ENCODE measurements at regions not wholly inside any gene's neighbourhood (a gene's known extent, or its start where the extent isn't known, plus 50 kb on each side); places are given as distances from the start of the nearest gene placed in this dataset.
"Not testable (repeated sequence)": the region's sequence is repeated elsewhere in the genome, so short reads cannot be mapped to it uniquely, and the experiment has no call there.

GRCh38 chr12:91515944-91516694, 333.5 kb upstream of the DCN start:
- in situ Hi-C loops (cut with MboI; ENCODE audit: low sequenced_read_pairs), result no loop called here

GRCh38 chr12:91513313-91513712, 330.7 kb upstream of the DCN start:
- in situ Hi-C loops (cut with MboI; ENCODE audit: low sequenced_read_pairs), result no loop called here

DNA sequence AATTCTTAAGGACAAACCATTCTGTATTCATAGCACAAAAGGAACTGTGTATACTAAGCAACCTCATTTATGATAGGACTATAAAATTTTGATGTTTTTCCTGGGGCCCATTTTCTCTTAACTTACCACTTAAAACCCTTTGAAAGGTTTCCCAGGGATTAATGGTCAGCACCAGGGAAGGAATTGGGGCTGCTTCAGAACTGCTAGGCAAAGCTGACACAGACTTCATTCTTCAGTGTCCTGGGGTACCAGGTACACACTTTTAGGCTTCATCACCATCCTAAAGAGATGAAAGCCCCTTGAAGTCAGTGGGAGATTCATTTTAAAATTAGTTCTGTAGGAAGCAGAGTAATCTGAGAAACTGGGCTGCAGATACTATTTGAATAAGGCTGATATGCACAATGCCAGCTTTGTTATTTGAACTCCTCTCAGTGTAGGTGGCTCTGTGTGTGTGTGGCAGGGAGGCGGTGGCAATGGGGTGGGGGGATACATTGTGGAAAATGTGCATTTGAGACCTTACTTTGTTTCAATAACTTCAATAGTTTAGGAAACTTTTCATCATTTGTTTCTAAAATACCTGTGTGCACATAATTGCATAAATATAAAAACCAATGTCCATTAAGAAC, 329.3 kb upstream of the DCN start:
- in situ Hi-C loops (cut with MboI; ENCODE audit: low sequenced_read_pairs), result no loop called here

GRCh38 chr12:91507754-91508153, 325.1 kb upstream of the DCN start:
- in situ Hi-C loops (cut with MboI; ENCODE audit: low sequenced_read_pairs), result no loop called here

GRCh38 chr12:91506452-91506851, 323.8 kb upstream of the DCN start:
- in situ Hi-C loops (cut with MboI; ENCODE audit: low sequenced_read_pairs), result no loop called here

- in situ Hi-C loops (cut with MboI; ENCODE audit: low sequenced_read_pairs), result no loop called here
Measured at GRCh38 chr12:91505006-91505405, 322.4 kb upstream of the DCN start.

GRCh38 chr12:91502208-91502607, 319.6 kb upstream of the DCN start:
- in situ Hi-C loops (cut with MboI; ENCODE audit: low sequenced_read_pairs), result no loop called here

DNA sequence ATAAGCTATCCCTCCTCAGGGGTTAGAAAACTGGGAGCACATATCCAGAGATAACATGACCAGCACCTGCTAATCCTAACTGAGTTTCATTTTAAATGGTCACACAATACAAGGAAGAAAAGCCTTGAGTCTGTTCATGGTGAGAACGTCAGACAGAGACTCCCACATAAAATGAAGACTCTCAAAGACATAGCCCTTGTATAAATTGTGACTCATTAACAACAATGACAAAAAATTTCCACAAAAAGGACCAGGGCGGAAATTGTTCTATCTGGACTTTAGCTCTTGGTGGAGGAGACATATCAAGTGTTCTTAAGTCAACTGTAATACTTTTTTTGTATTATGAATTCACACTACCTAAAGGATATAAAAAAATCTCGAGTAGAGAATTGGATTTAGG, 313.7 kb upstream of the DCN start:
- in situ Hi-C loops (cut with MboI; ENCODE audit: low sequenced_read_pairs), result no loop called here

DNA sequence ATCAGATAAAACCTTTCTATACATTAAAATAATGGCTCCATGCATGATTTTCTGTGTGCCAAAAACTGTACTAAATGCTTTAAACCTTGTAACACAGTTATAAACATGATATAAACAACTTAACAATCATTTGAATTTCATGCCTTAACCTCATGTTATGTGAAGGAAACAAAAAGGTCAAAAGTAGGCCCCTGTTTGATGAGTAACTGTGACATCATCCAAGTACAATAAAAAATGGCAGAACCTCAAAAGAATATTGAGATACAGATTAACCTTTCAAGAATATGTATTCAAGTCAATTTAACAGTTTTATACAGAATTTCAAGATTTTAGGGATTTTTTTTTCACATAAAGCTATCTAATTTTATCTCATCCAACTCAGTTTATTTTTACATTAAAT, 310.7 kb upstream of the DCN start:
- in situ Hi-C loops (cut with MboI; ENCODE audit: low sequenced_read_pairs), result no loop called here

DNA sequence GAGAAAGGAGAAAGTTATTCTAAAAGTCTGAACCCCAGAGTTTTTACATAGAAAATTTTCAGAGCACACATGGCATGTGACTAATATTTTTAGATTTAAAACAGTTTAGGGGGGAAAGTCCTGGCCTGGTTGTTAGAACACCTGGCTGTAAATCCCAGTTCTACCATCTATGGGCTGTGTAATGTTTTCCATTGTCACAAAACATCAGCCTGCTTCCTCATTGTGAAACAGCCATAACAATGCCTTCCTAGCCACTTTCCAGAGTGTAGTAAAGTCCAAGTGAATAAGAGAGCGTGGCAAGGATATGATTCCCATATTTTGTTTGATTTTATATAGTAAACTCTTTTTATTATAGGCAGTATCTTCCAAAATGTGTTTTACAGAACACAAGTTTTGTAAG, 310.0 kb upstream of the DCN start:
- in situ Hi-C loops (cut with MboI; ENCODE audit: low sequenced_read_pairs), result no loop called here

DNA sequence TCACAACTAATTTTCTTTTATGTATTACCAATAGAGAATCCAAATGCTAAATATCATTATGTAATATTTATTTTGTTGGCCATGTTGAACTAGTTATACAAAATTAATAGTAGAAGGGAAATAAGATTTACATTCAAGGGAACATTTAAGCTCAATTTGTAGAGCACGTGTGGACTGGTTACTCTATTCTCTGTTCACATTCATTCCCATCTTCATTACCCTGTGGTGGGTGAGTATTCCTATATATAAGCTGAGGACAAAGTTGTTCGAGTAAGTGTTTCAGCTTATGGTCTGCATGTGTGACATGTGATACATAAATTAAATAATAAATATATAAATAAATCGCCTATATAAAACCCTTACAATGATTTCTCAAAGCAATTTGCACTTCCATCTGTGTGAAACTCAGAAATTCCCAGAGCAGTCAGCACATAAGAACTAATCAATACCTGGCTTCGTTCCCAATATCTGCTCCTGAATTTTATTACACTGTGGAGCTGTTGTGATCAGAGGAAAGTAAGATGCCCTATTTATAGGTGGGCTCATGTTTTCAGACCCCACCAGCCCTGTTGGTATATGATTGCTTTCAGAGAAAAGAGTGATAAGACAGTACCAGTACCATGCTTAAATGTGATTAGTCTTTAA, 308.2 kb upstream of the DCN start:
- in situ Hi-C loops (cut with MboI; ENCODE audit: low sequenced_read_pairs), result no loop called here

DNA sequence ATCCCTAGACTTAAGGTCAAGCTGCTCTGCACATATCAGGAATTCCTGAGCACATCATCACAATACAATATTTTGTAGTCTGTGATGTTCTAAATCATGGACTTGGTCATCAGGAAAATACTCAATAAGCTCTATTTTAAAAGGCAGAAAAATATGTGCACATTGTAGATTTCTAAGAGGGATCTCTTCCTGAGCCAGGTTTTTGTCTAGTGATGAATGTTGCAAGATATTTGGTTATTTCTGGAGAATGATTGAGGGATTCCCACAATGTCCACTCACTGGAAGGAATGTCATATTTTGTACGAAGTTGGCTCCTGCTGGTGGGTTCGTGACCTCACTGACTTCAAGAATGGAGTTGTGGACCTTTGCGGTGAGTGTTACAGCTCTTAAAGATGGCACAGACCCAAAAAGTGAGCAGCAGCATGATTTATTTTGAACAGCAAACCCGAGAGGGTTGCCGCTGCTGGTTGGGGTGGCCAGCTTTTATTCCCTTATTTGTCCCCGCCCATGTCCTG, 300.9 kb upstream of the DCN start:
- in situ Hi-C loops (cut with MboI; ENCODE audit: low sequenced_read_pairs), result no loop called here

DNA sequence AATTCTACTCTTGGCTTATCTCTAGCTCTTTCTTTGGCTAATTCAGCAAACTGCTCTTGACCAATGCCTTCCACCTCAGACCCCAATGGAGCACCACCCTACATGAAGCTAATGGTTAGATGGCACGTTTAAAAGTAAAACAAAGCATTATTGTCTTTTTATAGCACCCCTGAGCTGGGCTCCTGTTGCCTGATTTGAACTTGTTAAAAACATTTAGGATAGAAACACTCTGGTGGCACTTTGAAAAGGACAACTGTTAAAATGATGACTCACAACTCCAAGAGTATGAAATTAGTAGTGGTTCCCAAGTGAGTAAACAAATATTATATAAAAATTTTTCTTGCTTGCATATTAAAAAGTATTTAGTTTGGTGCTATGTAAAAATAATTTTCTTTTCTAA, 299.6 kb upstream of the DCN start:
- in situ Hi-C loops (cut with MboI; ENCODE audit: low sequenced_read_pairs), result no loop called here

DNA sequence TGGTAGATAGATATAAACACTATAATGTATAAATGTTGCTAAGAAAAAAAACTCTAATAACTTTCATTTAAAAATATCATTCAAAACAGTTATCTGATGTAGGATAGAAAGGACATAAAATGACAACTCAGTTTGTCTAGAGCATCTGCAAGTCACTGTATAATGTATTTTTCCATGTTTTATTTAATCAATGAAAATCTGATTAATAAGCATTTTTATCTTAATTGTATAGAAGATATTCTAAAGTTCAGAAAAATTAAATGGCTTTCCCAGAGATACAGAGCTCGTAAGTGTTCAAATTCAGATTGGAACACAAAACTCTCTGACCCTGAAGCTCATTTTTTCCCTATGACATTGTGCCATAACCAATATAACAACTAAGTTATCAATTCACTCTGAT, 295.9 kb upstream of the DCN start:
- in situ Hi-C loops (cut with MboI; ENCODE audit: low sequenced_read_pairs), result no loop called here

DNA sequence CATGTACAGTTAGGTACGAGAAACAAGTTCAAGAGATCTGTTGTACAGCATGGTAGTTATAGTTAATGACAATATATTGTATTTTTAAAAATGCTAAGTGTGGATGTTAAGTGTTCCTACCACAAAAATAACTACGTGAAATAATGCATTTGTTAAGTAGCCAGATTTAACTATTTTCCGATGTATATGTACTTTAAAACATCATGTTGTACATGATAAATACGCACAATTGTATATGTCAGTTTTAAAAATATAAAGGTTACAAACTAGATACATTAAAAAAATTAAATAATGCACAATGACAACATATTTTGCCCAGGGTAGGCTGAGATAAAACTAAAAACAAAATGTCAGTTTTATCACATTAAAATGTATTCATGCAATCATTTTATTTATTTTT, 285.1 kb upstream of the DCN start:
- in situ Hi-C loops (cut with MboI; ENCODE audit: low sequenced_read_pairs), result no loop called here

DNA sequence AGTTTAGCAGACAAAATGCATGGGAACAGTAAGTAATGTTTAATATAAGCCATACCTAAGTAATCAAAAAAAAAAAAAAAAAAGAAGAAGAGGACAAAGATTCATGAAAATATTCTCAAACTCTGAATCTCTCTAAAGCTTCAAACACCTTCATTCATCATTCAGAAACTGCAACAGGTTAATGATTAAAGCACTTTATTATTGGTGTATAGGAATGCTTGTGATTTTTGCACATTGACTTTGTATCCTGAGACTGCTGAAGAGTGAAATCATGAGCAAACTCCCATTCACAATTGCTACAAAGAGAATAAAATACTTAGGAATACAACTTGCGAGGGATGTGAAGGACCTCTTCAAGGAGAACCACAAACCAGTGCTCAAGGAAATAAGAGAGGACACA, 278.4 kb upstream of the DCN start:
- in situ Hi-C loops (cut with MboI; ENCODE audit: low sequenced_read_pairs), result no loop called here

GRCh38 chr12:91460469-91460868, 277.9 kb upstream of the DCN start:
- in situ Hi-C loops (cut with MboI; ENCODE audit: low sequenced_read_pairs), result no loop called here

DNA sequence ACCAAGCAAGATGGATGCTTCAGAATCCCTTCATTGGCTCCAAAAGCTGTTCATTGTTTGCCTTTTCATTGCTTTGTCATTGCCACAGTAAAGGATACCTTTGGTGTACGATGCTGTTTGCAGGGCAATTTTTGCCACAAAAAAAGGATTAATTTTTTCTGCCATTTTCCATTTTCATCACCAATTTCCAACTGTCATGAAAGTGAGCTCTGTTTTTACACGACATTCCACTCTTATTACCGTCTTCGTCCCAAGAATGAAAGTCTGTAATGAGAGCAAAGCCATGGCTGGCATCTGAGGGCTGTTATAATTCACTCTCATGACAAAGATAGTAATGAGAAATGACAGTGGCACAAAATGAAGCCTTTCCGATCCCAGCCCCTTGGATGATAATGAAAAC, 272.7 kb upstream of the DCN start:
- in situ Hi-C loops (cut with MboI; ENCODE audit: low sequenced_read_pairs), result no loop called here

- in situ Hi-C loops (cut with MboI; ENCODE audit: low sequenced_read_pairs), result no loop called here
Measured at GRCh38 chr12:91454179-91454578, 271.6 kb upstream of the DCN start.

- in situ Hi-C loops (cut with MboI; ENCODE audit: low sequenced_read_pairs), result not testable (repeated sequence)
Measured at GRCh38 chr12:91452464-91452863, 269.8 kb upstream of the DCN start.

- in situ Hi-C loops (cut with MboI; ENCODE audit: low sequenced_read_pairs), result no loop called here
Measured at GRCh38 chr12:91441993-91442952, 259.7 kb upstream of the DCN start.
